HCT116 (cell line): ENCODE measurements at regions not wholly inside any gene's neighbourhood (a gene's known extent, or its start where the extent isn't known, plus 50 kb on each side); places are given as distances from the start of the nearest gene placed in this dataset.

Experiments used
- ATAC-seq: fragments of 200-7000 bp; cut with Tn5 transposase; 2 replicates; pipeline ENCODE4 v1.9.1; 2020; ENCODE audit warnings: mild to moderate bottlenecking, moderate library complexity
- BruUV-seq: library from RNA; stranded (reverse); fragments of 400-500 nt; replicated peaks from 2 replicates; lab custom pipeline; 2021; lab: Mats Ljungman, UMichigan
- CTCF ChIA-PET: fragments of 300-600 bp; sonication (Branson Sonifier 250); formaldehyde crosslinking; loops from one replicate; lab custom pipeline; 2021; ENCODE audit warnings: antibody characterized with exemption; lab: Charles Lee
- POLR2A ChIA-PET: fragments of 300-600, 350-600 bp; sonication (Branson Sonifier 250); formaldehyde crosslinking; loops from one replicate; lab custom pipeline; 2021; ENCODE audit warnings: antibody characterized with exemption; lab: Charles Lee
- RAD21 ChIA-PET, 2 experiments: fragments of 300-600 bp; sonication (Branson Sonifier 250); formaldehyde crosslinking; loops; one replicate each; lab custom pipeline; 2023; ENCODE audit warnings: low total read pairs in 2 of 2; ENCODE audit not compliant: uncharacterized antibody in 2 of 2, unreplicated experiment in 2 of 2, low non-redundant PET in 1 of 2; lab: Charles Lee
- DNase-seq: peaks from one replicate; pipeline ENCODE4 v3.0.0-alpha.2; 2010; ENCODE audit warnings: low read depth, low spot score
- H2AFZ ChIP-seq: fragments of 200-600 bp; shearing (Covaris generic), sonication (generic); 2 replicates; pipeline ENCODE4 v1.6.1; 2017; ENCODE audit warnings: low read depth, mixed run types, mixed read lengths, antibody characterized with exemption, low read length; ENCODE audit not compliant: poor library complexity, severe bottlenecking
- H3K27ac ChIP-seq: 2 replicates; pipeline ENCODE4 v1.5.1; 2012; ENCODE audit warnings: low read depth, low read length
- H3K27me3 ChIP-seq: fragments of 200-600 bp; sonication (generic); 2 replicates; pipeline ENCODE4 v1.6.1; 2016; ENCODE audit warnings: mixed run types, low read length, mixed read lengths; ENCODE audit not compliant: insufficient read depth
- H3K36me3 ChIP-seq, 2 experiments: fragments of 200-500 bp in 1 of 2; fragments of 200-600 bp in 1 of 2; sonication (Bioruptor generic) in 1 of 2; sonication (generic) in 1 of 2; 2 replicates each; pipeline versions ENCODE4 v1.5.1 to v1.6.1; 2014 to 2016; ENCODE audit warnings: low read length in 2 of 2, inconsistent platforms in 1 of 2, mixed read lengths in 1 of 2, mixed run types in 1 of 2; ENCODE audit not compliant: insufficient read depth in 2 of 2, control insufficient read depth in 1 of 2
- H3K4me1 ChIP-seq, 2 experiments: fragments of 200-600 bp in 1 of 2; sonication (generic) in 1 of 2; 2 replicates each; pipeline versions ENCODE4 v1.5.1 to v1.6.1; 2012 to 2017; ENCODE audit warnings: low read length in 2 of 2, inconsistent platforms in 1 of 2, mild to moderate bottlenecking in 1 of 2, mixed read lengths in 1 of 2, mixed run types in 1 of 2, moderate library complexity in 1 of 2; ENCODE audit not compliant: insufficient read depth in 2 of 2, control insufficient read depth in 1 of 2
- H3K4me2 ChIP-seq: fragments of 200-600 bp; sonication (generic); 2 replicates; pipeline ENCODE4 v1.6.1; 2017; ENCODE audit warnings: mixed run types, low read length, mixed read lengths
- H3K4me3 ChIP-seq, 2 experiments: fragments of 200-600 bp in 1 of 2; sonication (generic) in 1 of 2; replicated peaks in 1 of 2; 2 replicates each; pipeline ENCODE4 v1.5.1; 2011 to 2016; ENCODE audit warnings: low read length in 2 of 2, control low read depth in 1 of 2, low read depth in 1 of 2, mild to moderate bottlenecking in 1 of 2, mixed read lengths in 1 of 2, mixed run types in 1 of 2
- H3K79me2 ChIP-seq: fragments of 200-600 bp; sonication (generic); 2 replicates; pipeline ENCODE4 v1.6.1; 2017; ENCODE audit warnings: mild to moderate bottlenecking, mixed run types, low read length, moderate library complexity, mixed read lengths; ENCODE audit not compliant: insufficient read depth
- H3K9ac ChIP-seq: fragments of 200-600 bp; sonication (generic); 2 replicates; pipeline ENCODE4 v1.6.1; 2016; ENCODE audit warnings: low read length, mixed read lengths
- H3K9me2 ChIP-seq: fragments of 200-600 bp; sonication (generic), shearing (Covaris generic); 2 replicates; pipeline ENCODE4 v1.6.1; 2017; ENCODE audit warnings: mixed run types, mild to moderate bottlenecking, moderate library complexity; ENCODE audit not compliant: insufficient read depth
- H3K9me3 ChIP-seq, 2 experiments: fragments of 200-500 bp in 1 of 2; fragments of 200-600 bp in 1 of 2; sonication (Bioruptor generic) in 1 of 2; sonication (generic) in 1 of 2; 2 replicates each; pipeline ENCODE4 v1.6.1; 2014 to 2017; ENCODE audit warnings: low read length in 2 of 2, mixed read lengths in 2 of 2, inconsistent platforms in 1 of 2, low read depth in 1 of 2, mild to moderate bottlenecking in 1 of 2, mixed run types in 1 of 2, moderate library complexity in 1 of 2; ENCODE audit not compliant: control insufficient read depth in 1 of 2, insufficient read depth in 1 of 2
- H4K20me1 ChIP-seq: fragments of 200-600 bp; sonication (generic), shearing (Covaris generic); 2 replicates; pipeline ENCODE4 v1.6.1; 2017; ENCODE audit warnings: mixed run types, mild to moderate bottlenecking, moderate library complexity; ENCODE audit not compliant: insufficient read depth
- CBX3 ChIP-seq: IDR thresholded peaks from 2 replicates; pipeline ENCODE4 v1.6.1; 2012; ENCODE audit warnings: low read depth
- CEBPB ChIP-seq: IDR thresholded peaks from 2 replicates; pipeline ENCODE4 v1.6.1; 2012; ENCODE audit warnings: low read depth
- CTCF ChIP-seq, 3 experiments: fragments of 200-600 bp in 1 of 3; sonication (generic) in 1 of 3; IDR thresholded peaks in 2 of 3; conservative IDR thresholded peaks in 1 of 3; 2 replicates each; pipeline ENCODE4 v1.5.1; 2012 to 2017; ENCODE audit warnings: low read depth in 2 of 3, low read length in 2 of 3, antibody characterized with exemption in 1 of 3, borderline replicate concordance in 1 of 3, control low read depth in 1 of 3, mild to moderate bottlenecking in 1 of 3, mixed read lengths in 1 of 3, mixed run types in 1 of 3, moderate library complexity in 1 of 3; ENCODE audit not compliant: insufficient read depth in 1 of 3
- EZH2 ChIP-seq: fragments of 200-600 bp; sonication (generic); IDR thresholded peaks from 2 replicates; pipeline ENCODE4 v1.6.1; 2017; ENCODE audit warnings: antibody characterized with exemption, mixed run types
- MAX ChIP-seq: IDR thresholded peaks from 2 replicates; pipeline ENCODE4 v1.6.1; 2012
- POLR2A ChIP-seq: IDR thresholded peaks from 2 replicates; pipeline ENCODE4 v1.7.0; 2011; ENCODE audit warnings: borderline replicate concordance; ENCODE audit not compliant: insufficient read depth, insufficient read length; ENCODE audit errors: extremely low read depth
- SIN3A ChIP-seq: IDR thresholded peaks from 2 replicates; pipeline ENCODE4 v1.6.1; 2012; ENCODE audit warnings: low read depth
- SP1 ChIP-seq: IDR thresholded peaks from 2 replicates; pipeline ENCODE4 v1.6.1; 2012; ENCODE audit warnings: low read depth
- SRF ChIP-seq: IDR thresholded peaks from 2 replicates; pipeline ENCODE4 v1.6.1; 2012; ENCODE audit warnings: low read depth
- TCF7L2 ChIP-seq: IDR thresholded peaks from 2 replicates; pipeline ENCODE4 v1.7.0; 2011; ENCODE audit warnings: borderline replicate concordance, inconsistent platforms; ENCODE audit not compliant: insufficient read depth, insufficient read length; ENCODE audit errors: extremely low read depth
- YY1 ChIP-seq: IDR thresholded peaks from 2 replicates; pipeline ENCODE4 v1.6.1; 2011; ENCODE audit warnings: low read length, low read depth, moderate library complexity, mild to moderate bottlenecking; ENCODE audit not compliant: insufficient replicate concordance; ENCODE audit errors: extremely low read depth
- ZFX ChIP-seq: fragments of 450-650 bp; IDR thresholded peaks from 2 replicates; pipeline ENCODE4 v1.6.1; 2017
- ZNF274 ChIP-seq: fragments of 200-500 bp; sonication (Bioruptor generic); IDR thresholded peaks from 2 replicates; pipeline ENCODE4 v1.6.1; 2014; ENCODE audit warnings: mild to moderate bottlenecking, low read depth, low read length, inconsistent platforms
- intact Hi-C: fragments of 100-400 bp; cut with micrococcal nuclease; formaldehyde crosslinking; loops from 2 replicates; pipeline ENCODE4 v1.10.0; 2022

- POLR2A ChIA-PET, result no interaction called here
- no peak overlapping the region for H3K27ac ChIP-seq
- H3K9ac ChIP-seq, result no peak overlapping the region
- BruUV-seq, result no TSS peak
- H3K9me3 ChIP-seq, result no peaks in the 10 kb centered on the region
- no peaks in the 10 kb centered on the region for H3K79me2 ChIP-seq
- no peaks in the 10 kb centered on the region for H3K36me3 ChIP-seq
- intact Hi-C loops, result no loop called here
- no peaks in the 10 kb centered on the region for H4K20me1 ChIP-seq
- no peak overlapping the region for H3K4me2 ChIP-seq
- H3K4me3 ChIP-seq, result no peak overlapping the region
- no peaks in the 10 kb centered on the region for H3K9me2 ChIP-seq
- H2AFZ ChIP-seq, result no peak overlapping the region
- CTCF ChIA-PET, result no interaction called here
- RAD21 ChIA-PET, result no interaction called here
- ATAC-seq (no peak), DNase-seq (no peak)
- no peak for TF ChIP-seq SRF
- TF ChIP-seq YY1, result no peak
- TF ChIP-seq CBX3, result no peak
- TF ChIP-seq SIN3A, result no peak
- TF ChIP-seq ZNF274, result no peak
- TF ChIP-seq CEBPB, result no peak
- TF ChIP-seq POLR2A, result no peak
- TF ChIP-seq ZFX, result no peak
- no peak for TF ChIP-seq TCF7L2
- H3K27me3 ChIP-seq, result peaks cover 64% of the 10 kb centered on the region
- H3K4me1 ChIP-seq, result no peaks in the 10 kb centered on the region
Measured at GRCh38 chr12:114506651-114507050, 100.7 kb upstream of the TBX5 start.

- Histone ChIP-seq H4K20me1 (no peaks in the 10 kb centered on the region), H3K4me1 (no peaks in the 10 kb centered on the region), H3K9ac (no peak overlapping the region), H3K4me2 (no peak overlapping the region), H3K36me3 (no peaks in the 10 kb centered on the region), H2AFZ (no peak overlapping the region), H3K79me2 (no peaks in the 10 kb centered on the region), H3K27ac (no peak overlapping the region), H3K27me3 (peaks cover 71% of the 10 kb centered on the region), H3K4me3 (no peak overlapping the region), H3K9me3 (no peaks in the 10 kb centered on the region), H3K9me2 (no peaks in the 10 kb centered on the region)
- TF ChIP-seq SIN3A (no peak), SP1 (no peak), EZH2 (no peak), MAX (no peak), YY1 (no peak), CTCF (IDR thresholded peaks at IDR 0.05 in 2 of 3, conservative IDR thresholded peaks at IDR 0.05 in 1 of 3; ENCODE audit: borderline replicate concordance in 1 of 3, insufficient read depth in 1 of 3, low read depth in 2 of 3, low read length in 2 of 3) (no peak), POLR2A (no peak)
- DNase-seq (no peak), ATAC-seq (no peak)
- no TSS peak for BruUV-seq
- CTCF ChIA-PET, result no interaction called here
- POLR2A ChIA-PET, result no interaction called here
- intact Hi-C loops, result no loop called here
- RAD21 ChIA-PET, result no interaction called here
Measured at GRCh38 chr12:114504311-114504710, 98.4 kb upstream of the TBX5 start.
